ENCODE measurements at regions not wholly inside any gene's neighbourhood (a gene's known extent, or its start where the extent isn't known, plus 50 kb on each side); places are given as distances from the start of the nearest gene placed in this dataset.
"Not testable (repeated sequence)": the region's sequence is repeated elsewhere in the genome, so short reads cannot be mapped to it uniquely, and the experiment has no call there.

GRCh38 chr2:58428096-58429013 is 187.2 kb upstream of the FANCL start:
- no peak for DNase-seq

GRCh38 chr2:58427572-58428095 is 186.5 kb upstream of the FANCL start:
- no peak for DNase-seq

GRCh38 chr2:58425368-58425767 is 184.2 kb upstream of the FANCL start:
- DNase-seq: no peak

GRCh38 chr2:58419983-58420382 is 178.9 kb upstream of the FANCL start:
- no peak for DNase-seq

GRCh38 chr2:58416696-58417095 is 175.6 kb upstream of the FANCL start:
- no peak for DNase-seq

- no peak for DNase-seq
These were observed 173.4 kb upstream of the FANCL start for GRCh38 chr2:58414506-58414905.

- no peak for DNase-seq
These were observed 169.4 kb upstream of the FANCL start for GRCh38 chr2:58410549-58410948.

GRCh38 chr2:58407487-58407886 is 166.4 kb upstream of the FANCL start:
- no peak for DNase-seq

- no peak for DNase-seq
These were observed 164.2 kb upstream of the FANCL start for GRCh38 chr2:58405341-58405740.

- no peak for DNase-seq
These were observed 160.8 kb upstream of the FANCL start for GRCh38 chr2:58401936-58402335.

GRCh38 chr2:58398406-58398805 is 157.3 kb upstream of the FANCL start:
- DNase-seq: no peak

GRCh38 chr2:58387701-58388100 is 146.6 kb upstream of the FANCL start:
- DNase-seq: no peak

GRCh38 chr2:58386904-58387303 is 145.8 kb upstream of the FANCL start:
- DNase-seq: not testable (repeated sequence)

- DNase-seq: no peak
These were observed 137.0 kb upstream of the FANCL start for GRCh38 chr2:58378152-58378551.

GRCh38 chr2:58377181-58377580 is 136.1 kb upstream of the FANCL start:
- DNase-seq: no peak

- DNase-seq: no peak
These were observed 135.5 kb upstream of the FANCL start for GRCh38 chr2:58376592-58376991.

- DNase-seq: no peak
These were observed 128.5 kb upstream of the FANCL start for GRCh38 chr2:58369594-58369993.

- DNase-seq: no peak
These were observed 123.0 kb upstream of the FANCL start for GRCh38 chr2:58364098-58364497.

- DNase-seq: no peak
These were observed 116.9 kb upstream of the FANCL start for GRCh38 chr2:58358026-58358425.

GRCh38 chr2:58357521-58357920 is 116.4 kb upstream of the FANCL start:
- DNase-seq: no peak

GRCh38 chr2:58354230-58354629 is 113.1 kb upstream of the FANCL start:
- DNase-seq: no peak

GRCh38 chr2:58350484-58350883 is 109.4 kb upstream of the FANCL start:
- DNase-seq: no peak

- no peak for DNase-seq
These were observed 106.7 kb upstream of the FANCL start for GRCh38 chr2:58347810-58348209.

- DNase-seq: no peak
These were observed 99.9 kb upstream of the FANCL start for GRCh38 chr2:58341047-58341446.

All from CD4-positive, alpha-beta T cell treated with Interleukin-15 for 1 hour (primary cell).